HCT116 (cell line): ENCODE measurements at regions not wholly inside any gene's neighbourhood (a gene's known extent, or its start where the extent isn't known, plus 50 kb on each side); places are given as distances from the start of the nearest gene placed in this dataset.

Source experiments
- ATAC-seq: fragments of 200-7000 bp; cut with Tn5 transposase; 2 replicates; pipeline ENCODE4 v1.9.1; 2020; ENCODE audit warnings: mild to moderate bottlenecking, moderate library complexity
- BruUV-seq: library from RNA; stranded (reverse); fragments of 400-500 nt; replicated peaks from 2 replicates; lab custom pipeline; 2021; lab: Mats Ljungman, UMichigan
- CTCF ChIA-PET: fragments of 300-600 bp; sonication (Branson Sonifier 250); formaldehyde crosslinking; loops from one replicate; lab custom pipeline; 2021; ENCODE audit warnings: antibody characterized with exemption; lab: Charles Lee
- POLR2A ChIA-PET: fragments of 300-600, 350-600 bp; sonication (Branson Sonifier 250); formaldehyde crosslinking; loops from one replicate; lab custom pipeline; 2021; ENCODE audit warnings: antibody characterized with exemption; lab: Charles Lee
- RAD21 ChIA-PET, 2 experiments: fragments of 300-600 bp; sonication (Branson Sonifier 250); formaldehyde crosslinking; loops; one replicate each; lab custom pipeline; 2023; ENCODE audit warnings: low total read pairs in 2 of 2; ENCODE audit not compliant: uncharacterized antibody in 2 of 2, unreplicated experiment in 2 of 2, low non-redundant PET in 1 of 2; lab: Charles Lee
- DNase-seq: peaks from one replicate; pipeline ENCODE4 v3.0.0-alpha.2; 2010; ENCODE audit warnings: low read depth, low spot score
- H2AFZ ChIP-seq: fragments of 200-600 bp; shearing (Covaris generic), sonication (generic); 2 replicates; pipeline ENCODE4 v1.6.1; 2017; ENCODE audit warnings: low read depth, mixed run types, mixed read lengths, antibody characterized with exemption, low read length; ENCODE audit not compliant: poor library complexity, severe bottlenecking
- H3K27ac ChIP-seq: 2 replicates; pipeline ENCODE4 v1.5.1; 2012; ENCODE audit warnings: low read depth, low read length
- H3K27me3 ChIP-seq: fragments of 200-600 bp; sonication (generic); 2 replicates; pipeline ENCODE4 v1.6.1; 2016; ENCODE audit warnings: mixed run types, low read length, mixed read lengths; ENCODE audit not compliant: insufficient read depth
- H3K36me3 ChIP-seq, 2 experiments: fragments of 200-500 bp in 1 of 2; fragments of 200-600 bp in 1 of 2; sonication (Bioruptor generic) in 1 of 2; sonication (generic) in 1 of 2; 2 replicates each; pipeline versions ENCODE4 v1.5.1 to v1.6.1; 2014 to 2016; ENCODE audit warnings: low read length in 2 of 2, inconsistent platforms in 1 of 2, mixed read lengths in 1 of 2, mixed run types in 1 of 2; ENCODE audit not compliant: insufficient read depth in 2 of 2, control insufficient read depth in 1 of 2
- H3K4me1 ChIP-seq, 2 experiments: fragments of 200-600 bp in 1 of 2; sonication (generic) in 1 of 2; 2 replicates each; pipeline versions ENCODE4 v1.5.1 to v1.6.1; 2012 to 2017; ENCODE audit warnings: low read length in 2 of 2, inconsistent platforms in 1 of 2, mild to moderate bottlenecking in 1 of 2, mixed read lengths in 1 of 2, mixed run types in 1 of 2, moderate library complexity in 1 of 2; ENCODE audit not compliant: insufficient read depth in 2 of 2, control insufficient read depth in 1 of 2
- H3K4me2 ChIP-seq: fragments of 200-600 bp; sonication (generic); 2 replicates; pipeline ENCODE4 v1.6.1; 2017; ENCODE audit warnings: mixed run types, low read length, mixed read lengths
- H3K4me3 ChIP-seq, 2 experiments: fragments of 200-600 bp in 1 of 2; sonication (generic) in 1 of 2; replicated peaks in 1 of 2; 2 replicates each; pipeline ENCODE4 v1.5.1; 2011 to 2016; ENCODE audit warnings: low read length in 2 of 2, control low read depth in 1 of 2, low read depth in 1 of 2, mild to moderate bottlenecking in 1 of 2, mixed read lengths in 1 of 2, mixed run types in 1 of 2
- H3K79me2 ChIP-seq: fragments of 200-600 bp; sonication (generic); 2 replicates; pipeline ENCODE4 v1.6.1; 2017; ENCODE audit warnings: mild to moderate bottlenecking, mixed run types, low read length, moderate library complexity, mixed read lengths; ENCODE audit not compliant: insufficient read depth
- H3K9ac ChIP-seq: fragments of 200-600 bp; sonication (generic); 2 replicates; pipeline ENCODE4 v1.6.1; 2016; ENCODE audit warnings: low read length, mixed read lengths
- H3K9me2 ChIP-seq: fragments of 200-600 bp; sonication (generic), shearing (Covaris generic); 2 replicates; pipeline ENCODE4 v1.6.1; 2017; ENCODE audit warnings: mixed run types, mild to moderate bottlenecking, moderate library complexity; ENCODE audit not compliant: insufficient read depth
- H3K9me3 ChIP-seq, 2 experiments: fragments of 200-500 bp in 1 of 2; fragments of 200-600 bp in 1 of 2; sonication (Bioruptor generic) in 1 of 2; sonication (generic) in 1 of 2; 2 replicates each; pipeline ENCODE4 v1.6.1; 2014 to 2017; ENCODE audit warnings: low read length in 2 of 2, mixed read lengths in 2 of 2, inconsistent platforms in 1 of 2, low read depth in 1 of 2, mild to moderate bottlenecking in 1 of 2, mixed run types in 1 of 2, moderate library complexity in 1 of 2; ENCODE audit not compliant: control insufficient read depth in 1 of 2, insufficient read depth in 1 of 2
- H4K20me1 ChIP-seq: fragments of 200-600 bp; sonication (generic), shearing (Covaris generic); 2 replicates; pipeline ENCODE4 v1.6.1; 2017; ENCODE audit warnings: mixed run types, mild to moderate bottlenecking, moderate library complexity; ENCODE audit not compliant: insufficient read depth
- ATF3 ChIP-seq: IDR thresholded peaks from 2 replicates; pipeline ENCODE4 v1.6.1; 2012
- CBX3 ChIP-seq: IDR thresholded peaks from 2 replicates; pipeline ENCODE4 v1.6.1; 2012; ENCODE audit warnings: low read depth
- POLR2A ChIP-seq: IDR thresholded peaks from 2 replicates; pipeline ENCODE4 v1.7.0; 2011; ENCODE audit warnings: borderline replicate concordance; ENCODE audit not compliant: insufficient read depth, insufficient read length; ENCODE audit errors: extremely low read depth
- POLR2AphosphoS5 ChIP-seq: IDR thresholded peaks from 2 replicates; pipeline ENCODE4 v1.6.1; 2011; ENCODE audit warnings: mild to moderate bottlenecking, low read depth, low read length, moderate library complexity
- REST ChIP-seq: IDR thresholded peaks from 2 replicates; pipeline ENCODE4 v1.6.1; 2012; ENCODE audit warnings: low read depth
- SIN3A ChIP-seq: IDR thresholded peaks from 2 replicates; pipeline ENCODE4 v1.6.1; 2012; ENCODE audit warnings: low read depth
- SRF ChIP-seq: IDR thresholded peaks from 2 replicates; pipeline ENCODE4 v1.6.1; 2012; ENCODE audit warnings: low read depth
- TCF7L2 ChIP-seq: IDR thresholded peaks from 2 replicates; pipeline ENCODE4 v1.7.0; 2011; ENCODE audit warnings: borderline replicate concordance, inconsistent platforms; ENCODE audit not compliant: insufficient read depth, insufficient read length; ENCODE audit errors: extremely low read depth
- ZNF274 ChIP-seq: fragments of 200-500 bp; sonication (Bioruptor generic); IDR thresholded peaks from 2 replicates; pipeline ENCODE4 v1.6.1; 2014; ENCODE audit warnings: mild to moderate bottlenecking, low read depth, low read length, inconsistent platforms
- intact Hi-C: fragments of 100-400 bp; cut with micrococcal nuclease; formaldehyde crosslinking; loops from 2 replicates; pipeline ENCODE4 v1.10.0; 2022
- TF ChIP-seq, protein P1 (sequence below): IDR thresholded peaks from 2 replicates; pipeline ENCODE4 v1.6.1; 2011; ENCODE audit warnings: mild to moderate bottlenecking, low read length, moderate library complexity; ENCODE audit not compliant: insufficient replicate concordance; ENCODE audit errors: extremely low read depth
- TF ChIP-seq, protein P2 (sequence below), 3 experiments: fragments of 200-600 bp in 1 of 3; sonication (generic) in 1 of 3; IDR thresholded peaks in 2 of 3; conservative IDR thresholded peaks in 1 of 3; 2 replicates each; pipeline ENCODE4 v1.5.1; 2012 to 2017; ENCODE audit warnings: low read depth in 2 of 3, low read length in 2 of 3, antibody characterized with exemption in 1 of 3, borderline replicate concordance in 1 of 3, control low read depth in 1 of 3, mild to moderate bottlenecking in 1 of 3, mixed read lengths in 1 of 3, mixed run types in 1 of 3, moderate library complexity in 1 of 3; ENCODE audit not compliant: insufficient read depth in 1 of 3

- TF ChIP-seq REST, result no peak
- no peak for TF ChIP-seq POLR2A
- TF ChIP-seq SIN3A, result no peak
Measured at GRCh38 chrX:128460835-128461234, 408.6 kb upstream of the ACTRT1 start (continued).

DNA sequence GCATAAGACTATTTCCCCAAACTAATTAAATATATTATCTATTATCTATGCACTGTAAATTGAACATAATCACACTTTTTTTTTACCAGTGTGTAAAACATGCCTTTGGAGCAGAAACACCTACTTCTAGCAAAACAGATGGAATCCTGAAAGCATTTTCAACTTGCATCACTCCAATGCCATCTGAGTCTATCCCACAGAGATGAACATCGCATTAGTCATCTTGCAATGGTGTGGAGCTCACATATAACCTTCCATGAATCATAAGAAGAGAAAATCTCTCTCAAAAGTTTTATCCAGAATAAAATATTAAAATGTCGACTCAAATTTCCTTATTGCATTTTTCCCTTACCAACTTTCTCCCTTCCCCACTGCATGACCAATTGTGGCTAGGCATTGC is 406.7 kb upstream of the ACTRT1 start:
- Histone ChIP-seq H3K9ac (no peak overlapping the region), H4K20me1 (no peaks in the 10 kb centered on the region), H3K79me2 (no peaks in the 10 kb centered on the region), H3K27me3 (no peaks in the 10 kb centered on the region), H3K9me2 (no peaks in the 10 kb centered on the region), H3K4me3 (no peak overlapping the region), H3K27ac (no peak overlapping the region), H3K4me1 (no peaks in the 10 kb centered on the region), H3K9me3 (no peaks in the 10 kb centered on the region), H3K4me2 (no peak overlapping the region), H2AFZ (no peak overlapping the region), H3K36me3 (no peaks in the 10 kb centered on the region)
- ATAC-seq (no peak), DNase-seq (no peak)
- ChIA-PET RAD21 (no interaction called here), CTCF (no interaction called here), POLR2A (no interaction called here)
- TF ChIP-seq SRF (no peak), CBX3 (no peak), TCF7L2 (no peak), ATF3 (no peak), POLR2AphosphoS5 (no peak), ZNF274 (no peak), SIN3A (no peak)
- TF ChIP-seq, protein P1, sequence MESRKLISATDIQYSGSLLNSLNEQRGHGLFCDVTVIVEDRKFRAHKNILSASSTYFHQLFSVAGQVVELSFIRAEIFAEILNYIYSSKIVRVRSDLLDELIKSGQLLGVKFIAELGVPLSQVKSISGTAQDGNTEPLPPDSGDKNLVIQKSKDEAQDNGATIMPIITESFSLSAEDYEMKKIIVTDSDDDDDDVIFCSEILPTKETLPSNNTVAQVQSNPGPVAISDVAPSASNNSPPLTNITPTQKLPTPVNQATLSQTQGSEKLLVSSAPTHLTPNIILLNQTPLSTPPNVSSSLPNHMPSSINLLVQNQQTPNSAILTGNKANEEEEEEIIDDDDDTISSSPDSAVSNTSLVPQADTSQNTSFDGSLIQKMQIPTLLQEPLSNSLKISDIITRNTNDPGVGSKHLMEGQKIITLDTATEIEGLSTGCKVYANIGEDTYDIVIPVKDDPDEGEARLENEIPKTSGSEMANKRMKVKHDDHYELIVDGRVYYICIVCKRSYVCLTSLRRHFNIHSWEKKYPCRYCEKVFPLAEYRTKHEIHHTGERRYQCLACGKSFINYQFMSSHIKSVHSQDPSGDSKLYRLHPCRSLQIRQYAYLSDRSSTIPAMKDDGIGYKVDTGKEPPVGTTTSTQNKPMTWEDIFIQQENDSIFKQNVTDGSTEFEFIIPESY, result no peak
- TF ChIP-seq, protein P2, sequence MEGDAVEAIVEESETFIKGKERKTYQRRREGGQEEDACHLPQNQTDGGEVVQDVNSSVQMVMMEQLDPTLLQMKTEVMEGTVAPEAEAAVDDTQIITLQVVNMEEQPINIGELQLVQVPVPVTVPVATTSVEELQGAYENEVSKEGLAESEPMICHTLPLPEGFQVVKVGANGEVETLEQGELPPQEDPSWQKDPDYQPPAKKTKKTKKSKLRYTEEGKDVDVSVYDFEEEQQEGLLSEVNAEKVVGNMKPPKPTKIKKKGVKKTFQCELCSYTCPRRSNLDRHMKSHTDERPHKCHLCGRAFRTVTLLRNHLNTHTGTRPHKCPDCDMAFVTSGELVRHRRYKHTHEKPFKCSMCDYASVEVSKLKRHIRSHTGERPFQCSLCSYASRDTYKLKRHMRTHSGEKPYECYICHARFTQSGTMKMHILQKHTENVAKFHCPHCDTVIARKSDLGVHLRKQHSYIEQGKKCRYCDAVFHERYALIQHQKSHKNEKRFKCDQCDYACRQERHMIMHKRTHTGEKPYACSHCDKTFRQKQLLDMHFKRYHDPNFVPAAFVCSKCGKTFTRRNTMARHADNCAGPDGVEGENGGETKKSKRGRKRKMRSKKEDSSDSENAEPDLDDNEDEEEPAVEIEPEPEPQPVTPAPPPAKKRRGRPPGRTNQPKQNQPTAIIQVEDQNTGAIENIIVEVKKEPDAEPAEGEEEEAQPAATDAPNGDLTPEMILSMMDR (IDR thresholded peaks at IDR 0.05 in 2 of 3, conservative IDR thresholded peaks at IDR 0.05 in 1 of 3; ENCODE audit: borderline replicate concordance in 1 of 3, insufficient read depth in 1 of 3, low read depth in 2 of 3, low read length in 2 of 3), result no peak
- no TSS peak for BruUV-seq
- intact Hi-C loops, result no loop called here
